Fibroblast of lung (primary cell): ENCODE measurements at regions not wholly inside any gene's neighbourhood (a gene's known extent, or its start where the extent isn't known, plus 50 kb on each side); places are given as distances from the start of the nearest gene placed in this dataset.

ENCODE experiments used
- CTCF ChIP-seq, 2 donors: IDR thresholded peaks in 1 of 2; conservative IDR thresholded peaks in 1 of 2; 1 replicate in 1 of 2; 2 replicates in 1 of 2; pipeline ENCODE4 v1.5.1; 2011 to 2012; ENCODE audit warnings: low read length in 2 of 2, control low read depth in 1 of 2, inconsistent platforms in 1 of 2, low read depth in 1 of 2, mild to moderate bottlenecking in 1 of 2
- EZH2 ChIP-seq: IDR thresholded peaks from 2 replicates; pipeline ENCODE4 v1.5.1; 2012; ENCODE audit warnings: low read length, control low read depth, mild to moderate bottlenecking; ENCODE audit errors: missing control alignments

- TF ChIP-seq CTCF (conservative IDR thresholded peaks at IDR 0.05 in 1 of 2, IDR thresholded peaks at IDR 0.05 in 1 of 2; ENCODE audit: low read depth in 1 of 2, low read length in 2 of 2) (no peak), EZH2 (no peak)
Measured at GRCh38 chr6:167219967-167220512, 62.3 kb upstream of the GPR31 start.
